ENCODE measurements at regions not wholly inside any gene's neighbourhood (a gene's known extent, or its start where the extent isn't known, plus 50 kb on each side); places are given as distances from the start of the nearest gene placed in this dataset.
A peak's percentile ranks its signal among the peaks of the same experiment; 100 is the strongest.

GRCh38 chr1:95650631-95651030, 416.6 kb downstream of the RWDD3 start:
- Histone ChIP-seq H4K8ac (ENCODE audit: extremely low read depth, insufficient read depth, low read length) (no peak overlapping the region), H3K9ac (replicated peaks in 1 of 4; ENCODE audit: extremely low read depth in 1 of 4, low read depth in 3 of 4, low read length in 3 of 4) (no peak overlapping the region), H3K18ac (ENCODE audit: extremely low read depth, low read length) (no peak overlapping the region), H3K27ac (ENCODE audit: low read depth, low read length) (no peak overlapping the region), H3K9me3 (ENCODE audit: insufficient read depth in 2 of 2, low read depth in 1 of 2, low read length in 1 of 2) (no peaks in the 10 kb centered on the region), H2BK120ac (replicated peaks; ENCODE audit: low read depth, low read length) (no peak overlapping the region), H3K23ac (ENCODE audit: insufficient read length) (no peak overlapping the region), H3K4ac (replicated peaks; ENCODE audit: insufficient read length, low read depth, low read length) (no peak overlapping the region), H3K56ac (replicated peaks; ENCODE audit: insufficient read length, low read depth, low read length) (no peak overlapping the region), H3K4me1 (replicated peaks in 1 of 4; ENCODE audit: control insufficient read depth in 3 of 4, insufficient read depth in 4 of 4, low read length in 3 of 4) (peaks cover 0 to 2% (median under 1%) of the 10 kb centered on the region in 4 experiments; a peak in 1 of 7 replicates), H3K4me3 (ENCODE audit: extremely low read depth in 1 of 4, insufficient read depth in 2 of 4, low read depth in 3 of 4, low read length in 4 of 4) (no peak overlapping the region), H3K27me3 (replicated peaks in 1 of 4; ENCODE audit: control insufficient read depth in 3 of 4, extremely low read depth in 1 of 4, insufficient read depth in 3 of 4, low read length in 3 of 4) (no peaks in the 10 kb centered on the region), H3K4me2 (ENCODE audit: insufficient read depth in 1 of 2, low read depth in 2 of 2, low read length in 2 of 2) (no peak overlapping the region), H2BK15ac (ENCODE audit: low read length) (no peak overlapping the region), H4K5ac (ENCODE audit: insufficient read length, low read depth, low read length) (no peak overlapping the region), H4K91ac (replicated peaks; ENCODE audit: insufficient read length, low read length) (no peak overlapping the region), H3K79me2 (ENCODE audit: control insufficient read depth in 1 of 2, insufficient read depth in 2 of 2, low read length in 2 of 2) (no peaks in the 10 kb centered on the region), H3K23me2 (ENCODE audit: low read depth, low read length) (no peaks in the 10 kb centered on the region), H2BK12ac (ENCODE audit: low read depth, low read length) (no peak overlapping the region), H2AFZ (ENCODE audit: low read length) (peak overlapping the region; percentile 50; the same call in 1 of the 2 replicates), H4K20me1 (replicated peaks in 1 of 2; ENCODE audit: control insufficient read depth in 1 of 2, insufficient read depth in 2 of 2, low read length in 2 of 2) (no peaks in the 10 kb centered on the region), H2BK5ac (ENCODE audit: low read depth, low read length) (no peak overlapping the region), H3K14ac (ENCODE audit: insufficient read length) (no peak overlapping the region), H2BK20ac (ENCODE audit: low read length) (no peak overlapping the region), H3K79me1 (ENCODE audit: low read depth, low read length) (no peaks in the 10 kb centered on the region), H2AK5ac (ENCODE audit: low read depth, low read length) (no peak overlapping the region), H3K36me3 (ENCODE audit: control insufficient read depth in 2 of 4, insufficient read depth in 4 of 4, low read length in 3 of 4) (no peaks in the 10 kb centered on the region)
- peak in 1 of 2 experiments; percentile 2 for DNase-seq (ENCODE audit: low read depth in 1 of 2, low spot score in 2 of 2)
- FAIRE-seq, result no peak
- ChIA-PET CTCF (ENCODE audit: partially characterized antibody) (no interaction called here), POLR2A (ENCODE audit: partially characterized antibody) (no interaction called here)
- WGBS, 2 experiments (ENCODE audit: extremely low coverage in 1 of 2, insufficient coverage in 1 of 2, insufficient read length in 1 of 2, insufficient replicate concordance in 2 of 2, low coverage in 1 of 2, low lambda C conversion rate in 2 of 2, missing lambda C conversion rate in 1 of 2), result 93% methylated on average over 3 of the region's 3 CpGs; no CpG with 5 or more reads in 1 of the 2 experiments
- TF ChIP-seq BACH1 (IDR thresholded peaks at IDR 0.05; ENCODE audit: low read length), result no peak
- TF ChIP-seq SIN3A (conservative IDR thresholded peaks at IDR 0.05 in 1 of 2, IDR thresholded peaks at IDR 0.05 in 1 of 2; ENCODE audit: low read depth in 1 of 2, low read length in 2 of 2), result no peak
- TF ChIP-seq, protein P1, sequence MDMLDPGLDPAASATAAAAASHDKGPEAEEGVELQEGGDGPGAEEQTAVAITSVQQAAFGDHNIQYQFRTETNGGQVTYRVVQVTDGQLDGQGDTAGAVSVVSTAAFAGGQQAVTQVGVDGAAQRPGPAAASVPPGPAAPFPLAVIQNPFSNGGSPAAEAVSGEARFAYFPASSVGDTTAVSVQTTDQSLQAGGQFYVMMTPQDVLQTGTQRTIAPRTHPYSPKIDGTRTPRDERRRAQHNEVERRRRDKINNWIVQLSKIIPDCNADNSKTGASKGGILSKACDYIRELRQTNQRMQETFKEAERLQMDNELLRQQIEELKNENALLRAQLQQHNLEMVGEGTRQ (IDR thresholded peaks at IDR 0.05; ENCODE audit: low read length), result no peak

All from H1 (cell line).